ENCODE measurements at regions not wholly inside any gene's neighbourhood (a gene's known extent, or its start where the extent isn't known, plus 50 kb on each side); places are given as distances from the start of the nearest gene placed in this dataset.
"Not testable (repeated sequence)": the region's sequence is repeated elsewhere in the genome, so short reads cannot be mapped to it uniquely, and the experiment has no call there.

GRCh38 chr12:74174961-74175360 lies 362.7 kb upstream of the ATXN7L3B start:
- FAIRE-seq = not testable (repeated sequence)

DNA sequence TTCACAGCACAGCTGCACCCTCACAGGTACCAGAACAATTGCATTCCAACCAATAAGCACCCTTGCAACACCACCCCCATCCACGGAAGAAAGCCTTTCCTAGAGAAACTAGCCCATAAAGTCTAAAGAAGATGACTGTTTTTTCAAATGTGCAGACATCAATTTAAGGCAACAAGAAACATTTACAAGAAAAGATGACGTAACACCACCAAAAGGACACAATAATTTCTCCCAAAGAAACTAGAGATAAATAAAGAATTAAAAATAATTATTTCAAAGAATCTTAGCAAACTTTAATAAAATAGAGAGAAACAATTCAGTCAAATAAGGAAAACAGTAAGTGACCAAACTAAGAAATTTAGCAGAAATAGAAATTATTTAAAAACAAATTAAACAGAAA lies 352.3 kb upstream of the ATXN7L3B start:
- FAIRE-seq = no peak

DNA sequence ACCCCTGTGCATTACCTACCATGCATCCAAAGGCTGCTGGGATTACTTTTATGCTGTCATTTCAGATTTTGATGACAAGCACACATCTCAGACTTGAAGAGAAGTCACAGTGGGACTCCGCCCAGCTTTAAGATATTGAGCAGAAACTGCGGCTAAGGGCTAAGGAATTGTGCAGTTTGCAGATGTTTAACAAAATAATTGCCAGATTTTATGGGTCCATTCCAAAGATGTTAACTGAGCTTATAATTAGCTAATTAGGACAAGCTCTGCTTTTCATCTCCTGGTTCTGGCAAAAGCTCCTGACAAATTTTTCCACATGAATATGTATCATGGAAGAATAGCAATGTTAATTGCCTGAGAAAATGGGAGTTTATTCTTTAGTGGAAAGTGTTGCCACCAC lies 344.4 kb upstream of the ATXN7L3B start:
- no peak for FAIRE-seq

- no peak for FAIRE-seq
Measured at GRCh38 chr12:74204236-74204635, 333.4 kb upstream of the ATXN7L3B start.

- no peak for FAIRE-seq
Measured at GRCh38 chr12:74227846-74228545, 309.6 kb upstream of the ATXN7L3B start.

- no peak for FAIRE-seq
Measured at GRCh38 chr12:74229671-74230070, 308.0 kb upstream of the ATXN7L3B start.

- no peak for FAIRE-seq
Measured at GRCh38 chr12:74235342-74235741, 302.3 kb upstream of the ATXN7L3B start.

DNA sequence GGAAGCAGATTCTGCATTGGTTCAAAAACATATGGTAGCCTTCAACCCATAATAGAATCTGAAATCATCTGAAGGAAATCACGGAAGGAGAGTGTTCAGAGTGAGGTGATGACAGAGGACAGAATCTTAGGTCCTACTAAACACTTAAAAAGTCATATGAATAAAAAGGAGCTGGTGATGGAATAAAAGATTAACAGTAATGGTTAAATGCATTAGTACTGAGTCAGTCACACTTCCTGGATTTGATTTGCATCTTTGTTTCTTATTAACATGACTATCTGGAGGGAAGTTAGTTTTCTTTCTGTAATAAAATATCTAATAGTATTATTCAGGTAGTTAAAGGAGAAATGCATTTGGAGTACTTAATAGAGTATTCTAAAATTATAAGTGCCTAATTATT lies 296.3 kb upstream of the ATXN7L3B start:
- no peak for FAIRE-seq

- no peak for FAIRE-seq
Measured at GRCh38 chr12:74242088-74242487, 295.5 kb upstream of the ATXN7L3B start.

- no peak for FAIRE-seq
Measured at GRCh38 chr12:74245458-74245857, 292.2 kb upstream of the ATXN7L3B start.

GRCh38 chr12:74250891-74251290 lies 286.7 kb upstream of the ATXN7L3B start:
- no peak for FAIRE-seq

GRCh38 chr12:74253826-74254225 lies 283.8 kb upstream of the ATXN7L3B start:
- not testable (repeated sequence) for FAIRE-seq

GRCh38 chr12:74254784-74255183 lies 282.9 kb upstream of the ATXN7L3B start:
- FAIRE-seq = no peak

DNA sequence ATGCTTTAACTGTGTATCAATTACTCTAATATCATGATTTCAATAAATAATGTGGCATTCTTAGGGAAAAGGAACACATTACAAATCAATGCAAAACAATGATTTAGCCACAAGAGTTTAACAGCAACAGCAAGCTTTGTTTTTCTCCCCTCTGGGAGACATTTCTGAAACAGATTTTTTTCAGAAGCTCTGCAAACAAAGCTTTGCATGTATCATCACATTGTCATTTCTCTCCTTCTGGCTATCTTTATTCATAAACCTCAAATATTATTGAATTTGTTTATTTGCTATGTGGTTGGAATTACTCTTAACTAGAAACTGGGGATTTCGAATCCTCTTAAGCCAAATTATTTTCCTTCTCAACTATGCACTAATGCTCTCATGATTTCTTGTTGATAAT lies 278.4 kb upstream of the ATXN7L3B start:
- FAIRE-seq = no peak

GRCh38 chr12:74264692-74265091 lies 272.9 kb upstream of the ATXN7L3B start:
- no peak for FAIRE-seq

- not testable (repeated sequence) for FAIRE-seq
Measured at GRCh38 chr12:74269355-74269754, 268.3 kb upstream of the ATXN7L3B start.

GRCh38 chr12:74280156-74280655 lies 257.4 kb upstream of the ATXN7L3B start:
- no peak for FAIRE-seq

- not testable (repeated sequence) for FAIRE-seq
Measured at GRCh38 chr12:74281401-74282180, 256.0 kb upstream of the ATXN7L3B start.

DNA sequence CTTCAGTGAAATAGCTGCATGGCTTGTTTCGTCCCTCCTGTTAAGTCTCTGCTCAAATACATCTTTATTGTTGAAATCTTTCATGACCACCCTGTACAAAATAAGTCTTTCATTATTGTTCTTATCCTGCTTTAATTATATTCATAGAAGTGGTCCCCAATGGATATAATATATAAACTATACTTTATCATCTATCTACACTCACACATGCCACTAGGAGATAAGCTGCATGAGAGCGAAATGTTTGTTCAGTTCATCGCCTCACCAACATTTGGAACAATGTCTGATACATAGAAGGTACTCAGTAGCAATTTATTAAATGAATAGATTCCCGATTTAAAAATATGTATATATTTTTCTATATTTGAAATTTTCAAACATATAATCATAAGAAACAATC lies 254.0 kb upstream of the ATXN7L3B start:
- FAIRE-seq = no peak

DNA sequence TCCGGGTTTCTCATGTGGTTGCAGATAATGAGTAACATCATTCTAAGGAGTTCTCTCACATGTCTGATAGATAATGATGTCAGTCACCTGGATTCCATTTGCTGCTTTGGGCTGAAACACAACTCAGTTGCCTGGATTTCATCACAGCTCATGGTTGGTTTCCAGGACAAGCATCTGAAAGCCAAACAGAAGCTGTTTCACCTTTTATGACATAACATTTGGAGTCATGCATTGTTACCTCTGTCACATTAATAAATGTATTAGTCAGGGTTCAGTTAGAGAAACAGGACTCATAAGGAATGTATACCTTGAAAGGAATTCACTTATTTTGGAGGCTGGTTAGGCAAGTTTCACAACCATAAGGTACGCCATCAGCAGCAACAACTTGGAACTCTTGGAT lies 251.9 kb upstream of the ATXN7L3B start:
- FAIRE-seq = no peak

DNA sequence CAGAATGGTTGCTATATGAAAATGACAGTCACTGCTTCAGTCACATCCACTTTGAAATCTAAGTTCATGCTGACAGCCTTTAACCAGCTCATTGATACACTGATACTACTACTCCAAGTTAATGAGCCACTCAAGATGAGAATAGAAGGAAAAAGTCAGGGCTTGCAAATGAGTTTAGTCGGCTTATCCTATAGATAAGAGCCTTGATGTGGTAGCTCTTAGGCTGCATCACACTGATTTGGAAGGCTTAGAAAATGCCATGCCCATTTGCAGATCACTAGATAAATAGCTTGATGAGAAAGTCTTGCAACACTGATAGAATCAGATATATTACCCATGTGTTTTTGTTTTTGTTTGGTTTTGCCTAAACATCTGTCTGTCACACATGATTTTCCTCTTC lies 251.4 kb upstream of the ATXN7L3B start:
- FAIRE-seq = no peak

DNA sequence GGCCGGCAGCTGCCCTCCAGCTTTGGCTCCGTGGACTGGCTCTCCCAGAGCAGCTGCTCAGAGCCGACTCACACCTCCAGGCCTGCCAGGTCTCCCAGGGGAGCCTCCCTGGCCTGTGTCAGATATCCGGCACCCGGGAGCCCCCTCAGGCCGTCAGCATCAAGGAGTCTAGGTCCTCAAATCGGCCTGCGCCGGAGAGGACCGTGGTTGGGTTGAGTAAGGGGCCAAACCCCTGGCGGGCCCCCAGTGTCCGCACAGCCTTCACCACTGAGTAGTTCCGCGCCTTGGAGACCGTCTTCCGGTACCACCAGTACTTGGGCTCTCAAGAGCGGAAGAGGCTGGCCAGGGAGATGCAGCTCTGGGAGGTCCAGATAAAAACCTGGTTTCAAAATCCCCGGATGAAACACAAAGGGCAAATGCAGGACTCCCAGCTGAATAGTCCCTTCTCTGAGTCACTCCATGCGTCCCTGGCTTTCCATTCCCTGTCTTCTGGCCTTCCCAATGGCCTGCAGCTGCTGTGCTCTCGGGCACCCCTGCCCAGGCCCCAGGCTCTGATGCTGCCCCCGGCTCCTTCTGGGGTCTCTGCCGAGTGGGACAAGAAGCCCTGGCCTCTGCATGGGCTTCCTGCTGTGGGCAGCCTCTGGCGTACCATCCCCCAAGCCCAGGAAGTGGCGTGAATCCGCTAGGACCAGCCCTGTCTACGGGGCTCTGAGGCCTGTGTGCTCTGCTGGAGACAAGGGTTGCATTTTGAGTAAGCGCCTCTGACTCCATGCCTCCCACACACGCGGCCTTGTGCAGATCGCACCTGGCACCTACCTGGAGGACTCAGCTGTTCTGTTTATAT lies 245.1 kb upstream of the ATXN7L3B start:
- no peak for FAIRE-seq

DNA sequence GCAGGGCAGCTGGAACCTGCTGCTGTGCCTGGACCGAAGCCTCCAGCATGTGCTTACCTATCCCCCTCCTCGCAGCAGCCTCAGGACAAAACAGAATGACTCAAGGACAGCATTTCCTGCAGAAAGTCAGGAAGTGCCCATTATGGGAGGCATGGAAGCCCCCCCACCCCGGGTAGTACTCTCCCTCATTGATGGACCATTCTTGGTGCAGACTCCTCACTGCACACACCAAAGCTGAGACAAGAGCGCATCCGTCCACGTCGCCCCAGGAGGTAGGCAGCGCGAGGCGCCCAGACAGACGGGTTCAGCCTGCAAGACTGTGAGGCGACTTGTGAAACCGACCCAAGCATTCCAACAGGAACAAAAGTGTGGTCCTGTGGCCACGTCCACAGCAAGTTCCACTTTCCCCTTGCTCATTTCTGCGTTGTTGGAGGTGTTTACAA lies 243.9 kb upstream of the ATXN7L3B start:
- no peak for FAIRE-seq

Data from islet of Langerhans (tissue), 1 donor.